ENCODE measurements at regions not wholly inside any gene's neighbourhood (a gene's known extent, or its start where the extent isn't known, plus 50 kb on each side); places are given as distances from the start of the nearest gene placed in this dataset.

DNA sequence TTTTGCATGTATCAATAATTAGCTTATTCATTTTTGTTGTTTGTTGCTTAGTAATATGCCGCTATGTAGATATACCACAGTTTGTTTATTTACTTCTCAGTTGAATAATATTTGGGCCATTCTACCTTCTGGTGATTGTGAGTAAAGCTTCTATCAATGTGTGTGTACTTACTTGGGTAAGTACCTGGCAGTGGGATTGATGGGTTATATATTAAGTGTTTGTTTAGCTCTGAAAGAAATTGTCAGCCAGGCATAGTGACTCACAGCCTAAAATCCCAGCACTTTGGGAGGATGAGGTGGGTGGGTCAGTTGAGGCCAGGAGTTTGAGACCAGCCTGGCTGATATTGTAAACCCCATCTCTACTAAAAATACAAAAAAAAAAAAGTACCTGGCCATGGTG is 975.7 kb upstream of the MBL2 start:
- TF ChIP-seq, protein P1, sequence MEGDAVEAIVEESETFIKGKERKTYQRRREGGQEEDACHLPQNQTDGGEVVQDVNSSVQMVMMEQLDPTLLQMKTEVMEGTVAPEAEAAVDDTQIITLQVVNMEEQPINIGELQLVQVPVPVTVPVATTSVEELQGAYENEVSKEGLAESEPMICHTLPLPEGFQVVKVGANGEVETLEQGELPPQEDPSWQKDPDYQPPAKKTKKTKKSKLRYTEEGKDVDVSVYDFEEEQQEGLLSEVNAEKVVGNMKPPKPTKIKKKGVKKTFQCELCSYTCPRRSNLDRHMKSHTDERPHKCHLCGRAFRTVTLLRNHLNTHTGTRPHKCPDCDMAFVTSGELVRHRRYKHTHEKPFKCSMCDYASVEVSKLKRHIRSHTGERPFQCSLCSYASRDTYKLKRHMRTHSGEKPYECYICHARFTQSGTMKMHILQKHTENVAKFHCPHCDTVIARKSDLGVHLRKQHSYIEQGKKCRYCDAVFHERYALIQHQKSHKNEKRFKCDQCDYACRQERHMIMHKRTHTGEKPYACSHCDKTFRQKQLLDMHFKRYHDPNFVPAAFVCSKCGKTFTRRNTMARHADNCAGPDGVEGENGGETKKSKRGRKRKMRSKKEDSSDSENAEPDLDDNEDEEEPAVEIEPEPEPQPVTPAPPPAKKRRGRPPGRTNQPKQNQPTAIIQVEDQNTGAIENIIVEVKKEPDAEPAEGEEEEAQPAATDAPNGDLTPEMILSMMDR (conservative IDR thresholded peaks at IDR 0.05), result no peak
- TF ChIP-seq EZH2 (IDR thresholded peaks at IDR 0.05; ENCODE audit: low read depth), result no peak
